Chondrocyte (in vitro differentiated cells): ENCODE measurements at regions not wholly inside any gene's neighbourhood (a gene's known extent, or its start where the extent isn't known, plus 50 kb on each side); places are given as distances from the start of the nearest gene placed in this dataset.

Source experiments
- DNase-seq: peaks from one replicate; pipeline ENCODE4 v3.0.0; 2021; ENCODE audit warnings: mixed read lengths, low spot score
- H3K27ac Mint-ChIP-seq: one replicate; pipeline ENCODE4 v1.8.0; 2021; ENCODE audit warnings: mild to moderate bottlenecking, moderate library complexity, mixed read lengths; ENCODE audit not compliant: unreplicated experiment
- H3K27me3 Mint-ChIP-seq: 2 replicates; pipeline ENCODE4 v1.8.0; 2021; ENCODE audit warnings: low read depth, mixed read lengths
- H3K36me3 Mint-ChIP-seq: 2 replicates; pipeline ENCODE4 v1.8.0; 2021; ENCODE audit warnings: low read depth, mixed read lengths
- H3K4me1 Mint-ChIP-seq: 2 replicates; pipeline ENCODE4 v1.8.0; 2021; ENCODE audit warnings: low read depth, mild to moderate bottlenecking, mixed read lengths
- H3K4me3 Mint-ChIP-seq: one replicate; pipeline ENCODE4 v1.8.0; 2021; ENCODE audit warnings: mild to moderate bottlenecking, moderate library complexity, mixed read lengths; ENCODE audit not compliant: unreplicated experiment
- H3K9me3 Mint-ChIP-seq: 2 replicates; pipeline ENCODE4 v1.8.0; 2021; ENCODE audit warnings: low read depth, mixed read lengths
- CTCF ChIP-seq: fragments of 200-600 bp; sonication (generic); IDR thresholded peaks from 2 replicates; pipeline ENCODE4 v1.5.0; 2021; ENCODE audit warnings: antibody characterized with exemption, mild to moderate bottlenecking, moderate library complexity

GRCh38 chrX:128759177-128759576 is 707.0 kb upstream of the ACTRT1 start:
- H3K27ac Mint-ChIP-seq: no peak overlapping the region
- H3K36me3 Mint-ChIP-seq: no peaks in the 10 kb centered on the region
- TF ChIP-seq CTCF: no peak
- peaks cover 7% of the 10 kb centered on the region for H3K9me3 Mint-ChIP-seq
- no peaks in the 10 kb centered on the region for H3K27me3 Mint-ChIP-seq
- DNase-seq: no peak
- H3K4me1 Mint-ChIP-seq: no peaks in the 10 kb centered on the region
- H3K4me3 Mint-ChIP-seq: no peak overlapping the region

GRCh38 chrX:128754130-128754529 is 701.9 kb upstream of the ACTRT1 start:
- H3K9me3 Mint-ChIP-seq: peaks cover 7% of the 10 kb centered on the region
- no peak for TF ChIP-seq CTCF
- no peak for DNase-seq
- H3K27me3 Mint-ChIP-seq: no peaks in the 10 kb centered on the region
- H3K4me3 Mint-ChIP-seq: no peak overlapping the region
- no peak overlapping the region for H3K27ac Mint-ChIP-seq
- H3K36me3 Mint-ChIP-seq: no peaks in the 10 kb centered on the region
- H3K4me1 Mint-ChIP-seq: no peaks in the 10 kb centered on the region

- no peak for TF ChIP-seq CTCF
- DNase-seq: no peak
- H3K9me3 Mint-ChIP-seq: peaks cover 12% of the 10 kb centered on the region
- H3K27me3 Mint-ChIP-seq: no peaks in the 10 kb centered on the region
- H3K36me3 Mint-ChIP-seq: no peaks in the 10 kb centered on the region
- no peak overlapping the region for H3K27ac Mint-ChIP-seq
- H3K4me1 Mint-ChIP-seq: no peaks in the 10 kb centered on the region
- no peak overlapping the region for H3K4me3 Mint-ChIP-seq
These were observed 687.3 kb upstream of the ACTRT1 start for GRCh38 chrX:128739539-128739938.

GRCh38 chrX:128728943-128729342 is 676.7 kb upstream of the ACTRT1 start:
- no peaks in the 10 kb centered on the region for H3K27me3 Mint-ChIP-seq
- no peaks in the 10 kb centered on the region for H3K36me3 Mint-ChIP-seq
- H3K27ac Mint-ChIP-seq: no peak overlapping the region
- no peak for DNase-seq
- H3K9me3 Mint-ChIP-seq: peaks cover 24% of the 10 kb centered on the region
- H3K4me3 Mint-ChIP-seq: no peak overlapping the region
- no peak for TF ChIP-seq CTCF
- no peaks in the 10 kb centered on the region for H3K4me1 Mint-ChIP-seq

- Mint-ChIP-seq H3K4me3 (no peak overlapping the region), H3K27me3 (no peaks in the 10 kb centered on the region), H3K36me3 (no peaks in the 10 kb centered on the region), H3K9me3 (peaks cover 5% of the 10 kb centered on the region), H3K27ac (no peak overlapping the region), H3K4me1 (no peaks in the 10 kb centered on the region)
- TF ChIP-seq CTCF: no peak
- no peak for DNase-seq
These were observed 665.7 kb upstream of the ACTRT1 start for GRCh38 chrX:128717635-128718578.
